ENCODE measurements at regions not wholly inside any gene's neighbourhood (a gene's known extent, or its start where the extent isn't known, plus 50 kb on each side); places are given as distances from the start of the nearest gene placed in this dataset.
A peak's percentile ranks its signal among the peaks of the same experiment; 100 is the strongest.

- no peak for DNase-seq
- H3F3A ChIP-seq (ENCODE audit: low read length, unreplicated experiment), result no peaks in the 10 kb centered on the region
- no peaks in the 10 kb centered on the region for H3K27me3 ChIP-seq (ENCODE audit: low read length)
- ChIA-PET CTCF (no interaction called here), POLR2A (ENCODE audit: unreplicated experiment) (no interaction called here)
- ATAC-seq, result no peak
- H4K20me1 ChIP-seq (ENCODE audit: low read length), result no peaks in the 10 kb centered on the region
- no peaks in the 10 kb centered on the region for H3K9me2 ChIP-seq (replicated peaks; ENCODE audit: low read length)
- no peak overlapping the region for H3K9ac ChIP-seq (ENCODE audit: low read length)
- H3K4me1 ChIP-seq (ENCODE audit: insufficient read depth, low read length), result no peaks in the 10 kb centered on the region
- no peak overlapping the region for H3K27ac ChIP-seq (ENCODE audit: low read length)
- no peak overlapping the region for H3K4me2 ChIP-seq (ENCODE audit: low read length)
- no peak for TF ChIP-seq EZH2 (IDR thresholded peaks at IDR 0.05; ENCODE audit: low read length, unreplicated experiment)
- TF ChIP-seq EZH2phosphoT487 (IDR thresholded peaks at IDR 0.05; ENCODE audit: borderline replicate concordance, low read length), result no peak
- TF ChIP-seq CTCF (conservative IDR thresholded peaks at IDR 0.05; ENCODE audit: low read depth, low read length), result no peak
- no peaks in the 10 kb centered on the region for H3K9me3 ChIP-seq (ENCODE audit: low read length)
- H2AFZ ChIP-seq (ENCODE audit: low read length), result no peak overlapping the region
- H3K79me2 ChIP-seq (ENCODE audit: low read length), result no peaks in the 10 kb centered on the region
- no TSS peak for BruUV-seq (replicated peaks)
- H3K36me3 ChIP-seq (ENCODE audit: low read depth, low read length), result no peaks in the 10 kb centered on the region
- H3K4me3 ChIP-seq (ENCODE audit: low read length), result no peak overlapping the region
- intact Hi-C loops (cut with micrococcal nuclease), result loop anchor here (5.0 kb wide), 1 partner anchor 186 kb away; no protein-coding TSS in a partner anchor
Measured at GRCh38 chr4:157775971-157776370, 396.9 kb downstream of the GASK1B start.

DNA sequence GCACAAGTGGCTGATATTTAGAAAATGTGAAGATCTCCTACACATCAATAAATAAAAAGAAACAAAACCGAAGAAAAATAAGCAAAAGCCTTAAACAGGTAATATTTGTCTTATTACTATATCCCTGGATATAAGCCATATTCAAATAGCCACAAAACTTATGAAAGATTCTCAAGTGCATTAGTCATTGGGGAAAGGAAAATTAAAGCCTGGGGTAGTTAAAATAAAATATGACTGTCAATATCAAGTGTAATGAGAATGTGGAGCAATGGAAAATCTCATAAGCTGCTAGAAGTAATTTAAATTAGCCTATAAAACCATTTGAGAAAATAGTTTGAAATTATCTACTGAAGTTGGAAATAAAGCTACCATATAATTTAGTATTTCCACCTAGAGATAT, 399.9 kb downstream of the GASK1B start:
- POLR2A ChIA-PET (ENCODE audit: unreplicated experiment), result no interaction called here
- BruUV-seq (replicated peaks), result no TSS peak

DNA sequence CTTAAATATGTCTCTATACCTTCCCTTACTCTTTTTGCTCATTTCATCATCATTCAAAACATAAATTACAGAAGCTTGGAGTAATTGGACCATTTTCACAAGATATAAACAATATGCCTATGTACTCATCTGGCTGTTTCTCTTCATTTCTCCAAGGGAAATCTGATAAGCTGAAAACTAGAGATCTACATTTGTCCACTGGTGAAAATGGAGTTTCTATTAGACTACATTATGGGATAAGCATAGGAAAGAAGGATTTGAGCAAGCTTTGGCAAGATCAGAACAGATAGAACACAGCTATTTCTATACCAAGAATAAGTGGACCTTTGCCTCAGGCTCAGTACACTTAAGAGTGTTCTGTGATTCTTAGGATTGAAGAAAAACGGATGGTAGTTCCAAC, 404.4 kb downstream of the GASK1B start:
- no peaks in the 10 kb centered on the region for H3K9me3 ChIP-seq (ENCODE audit: low read length)
- H3K4me1 ChIP-seq (ENCODE audit: insufficient read depth, low read length), result no peaks in the 10 kb centered on the region
- no peaks in the 10 kb centered on the region for H3K9me2 ChIP-seq (replicated peaks; ENCODE audit: low read length)
- H3K4me3 ChIP-seq (ENCODE audit: low read length), result no peak overlapping the region
- H3K27ac ChIP-seq (ENCODE audit: low read length), result no peak overlapping the region
- DNase-seq (no peak), ATAC-seq (no peak)
- BruUV-seq (replicated peaks), result no TSS peak
- no peaks in the 10 kb centered on the region for H3K36me3 ChIP-seq (ENCODE audit: low read depth, low read length)
- no peaks in the 10 kb centered on the region for H4K20me1 ChIP-seq (ENCODE audit: low read length)
- no peaks in the 10 kb centered on the region for H3K27me3 ChIP-seq (ENCODE audit: low read length)
- TF ChIP-seq EZH2 (IDR thresholded peaks at IDR 0.05; ENCODE audit: low read length, unreplicated experiment) (no peak), CTCF (conservative IDR thresholded peaks at IDR 0.05; ENCODE audit: low read depth, low read length) (no peak), EZH2phosphoT487 (IDR thresholded peaks at IDR 0.05; ENCODE audit: borderline replicate concordance, low read length) (no peak)
- H2AFZ ChIP-seq (ENCODE audit: low read length), result no peak overlapping the region
- H3F3A ChIP-seq (ENCODE audit: low read length, unreplicated experiment), result no peaks in the 10 kb centered on the region
- ChIA-PET POLR2A (ENCODE audit: unreplicated experiment) (no interaction called here), CTCF (no interaction called here)
- no peaks in the 10 kb centered on the region for H3K79me2 ChIP-seq (ENCODE audit: low read length)
- intact Hi-C loops (cut with micrococcal nuclease), result no loop called here
- no peak overlapping the region for H3K4me2 ChIP-seq (ENCODE audit: low read length)
- no peak overlapping the region for H3K9ac ChIP-seq (ENCODE audit: low read length)

More for the DNA sequence above, 399.9 kb downstream of the GASK1B start:
- H3K79me2 ChIP-seq (ENCODE audit: low read length), result no peaks in the 10 kb centered on the region
- no peak overlapping the region for H2AFZ ChIP-seq (ENCODE audit: low read length)
- ATAC-seq, result peak; percentile 50
- H4K20me1 ChIP-seq (ENCODE audit: low read length), result no peaks in the 10 kb centered on the region
- H3K27me3 ChIP-seq (ENCODE audit: low read length), result no peaks in the 10 kb centered on the region
- H3K9me3 ChIP-seq (ENCODE audit: low read length), result no peaks in the 10 kb centered on the region
- no peaks in the 10 kb centered on the region for H3K36me3 ChIP-seq (ENCODE audit: low read depth, low read length)
- H3F3A ChIP-seq (ENCODE audit: low read length, unreplicated experiment), result no peaks in the 10 kb centered on the region
- no peaks in the 10 kb centered on the region for H3K4me1 ChIP-seq (ENCODE audit: insufficient read depth, low read length)
- peak; percentile 30 for DNase-seq
- CTCF ChIA-PET, result no interaction called here
- H3K9ac ChIP-seq (ENCODE audit: low read length), result no peak overlapping the region
- H3K27ac ChIP-seq (ENCODE audit: low read length), result no peak overlapping the region
- H3K4me2 ChIP-seq (ENCODE audit: low read length), result no peak overlapping the region
- TF ChIP-seq EZH2 (IDR thresholded peaks at IDR 0.05; ENCODE audit: low read length, unreplicated experiment), result no peak
- no peak for TF ChIP-seq CTCF (conservative IDR thresholded peaks at IDR 0.05; ENCODE audit: low read depth, low read length)
- no peak for TF ChIP-seq EZH2phosphoT487 (IDR thresholded peaks at IDR 0.05; ENCODE audit: borderline replicate concordance, low read length)
- intact Hi-C loops (cut with micrococcal nuclease), result no loop called here
- no peaks in the 10 kb centered on the region for H3K9me2 ChIP-seq (replicated peaks; ENCODE audit: low read length)
- H3K4me3 ChIP-seq (ENCODE audit: low read length), result no peak overlapping the region
